GM12878 (cell line): ENCODE measurements at regions not wholly inside any gene's neighbourhood (a gene's known extent, or its start where the extent isn't known, plus 50 kb on each side); places are given as distances from the start of the nearest gene placed in this dataset.
A peak's percentile ranks its signal among the peaks of the same experiment; 100 is the strongest.

Source experiments
- ATAC-seq: fragments of 200-7000 bp; cut with Tn5 transposase; 3 replicates; pipeline ENCODE4 v1.9.1; 2020; ENCODE audit warnings: mild to moderate bottlenecking, moderate library complexity
- BruUV-seq: library from RNA; stranded (reverse); fragments of 400-500 nt; replicated peaks from 2 replicates; lab custom pipeline; 2021; lab: Mats Ljungman, UMichigan
- CTCF ChIA-PET: fragments of 300-600 bp; sonication (Branson Sonifier 250); formaldehyde crosslinking; extraction: SDS; loops from one replicate; lab custom pipeline; 2021; ENCODE audit warnings: inconsistent platforms; lab: Yijun Ruan, JAX
- POLR2A ChIA-PET: fragments of 350-600 bp; formaldehyde crosslinking; extraction: SDS; loops from one replicate; lab custom pipeline; 2021; ENCODE audit warnings: inconsistent platforms; lab: Charles Lee
- RAD21 ChIA-PET: fragments of 300-600 bp; sonication (Branson Sonifier 250); formaldehyde crosslinking; loops from one replicate; lab custom pipeline; 2023; ENCODE audit warnings: antibody characterized with exemption; ENCODE audit not compliant: unreplicated experiment; lab: Charles Lee
- SMC1A ChIA-PET: fragments of 300-600 bp; sonication (Branson Sonifier 250); formaldehyde crosslinking; loops from one replicate; lab custom pipeline; 2023; ENCODE audit not compliant: unreplicated experiment, uncharacterized antibody; lab: Charles Lee
- DNase-seq: peaks from one replicate; pipeline ENCODE4 v3.0.0-alpha.2; 2011; ENCODE audit warnings: low read depth, low spot score
- FAIRE-seq: peaks from 3 replicates; lab custom pipeline; 2011; peaks lifted over from hg19 to GRCh38; lab: Jason Lieb, UNC
- H2AFZ ChIP-seq: 2 replicates; pipeline ENCODE4 v1.6.0; 2011; ENCODE audit warnings: low read depth, low read length, control low read depth; ENCODE audit not compliant: control insufficient read depth
- H3K27ac ChIP-seq: 2 replicates; pipeline ENCODE4 v1.5.1; 2011; ENCODE audit warnings: control low read depth; ENCODE audit not compliant: control insufficient read depth, insufficient read depth
- H3K27me3 ChIP-seq, 2 experiments: replicated peaks in 1 of 2; 2 replicates each; pipeline versions ENCODE4 v1.6.0 to v1.6.1; 2011; ENCODE audit warnings: low read length in 1 of 2; ENCODE audit not compliant: control insufficient read depth in 2 of 2, insufficient read depth in 2 of 2
- H3K36me3 ChIP-seq, 2 experiments: 2 replicates each; pipeline ENCODE4 v1.5.1; 2011; ENCODE audit warnings: low read length in 1 of 2; ENCODE audit not compliant: control insufficient read depth in 2 of 2, insufficient read depth in 2 of 2
- H3K4me1 ChIP-seq: 2 replicates; pipeline ENCODE4 v1.6.1; 2011; ENCODE audit warnings: mild to moderate bottlenecking, low read length, moderate library complexity, mixed read lengths; ENCODE audit not compliant: control insufficient read depth, insufficient read depth
- H3K4me2 ChIP-seq: 2 replicates; pipeline ENCODE4 v1.6.0; 2011; ENCODE audit warnings: control low read depth; ENCODE audit not compliant: control insufficient read depth, insufficient read depth
- H3K4me3 ChIP-seq: fragments of 200-600 bp; sonication (generic); 2 replicates; pipeline ENCODE4 v1.5.1; 2016
- H3K79me2 ChIP-seq: 2 replicates; pipeline ENCODE4 v1.6.0; 2011; ENCODE audit warnings: low read length; ENCODE audit not compliant: control insufficient read depth, insufficient read depth
- H3K9ac ChIP-seq: 2 replicates; pipeline ENCODE4 v1.8.0; 2011; ENCODE audit warnings: low read length, control low read depth, mixed read lengths; ENCODE audit not compliant: control insufficient read depth, insufficient read depth
- H3K9me3 ChIP-seq: replicated peaks from 3 replicates; pipeline ENCODE4 v1.5.1; 2011; ENCODE audit warnings: mild to moderate bottlenecking, low read length; ENCODE audit not compliant: control insufficient read depth, insufficient read depth
- H4K20me1 ChIP-seq: 2 replicates; pipeline ENCODE4 v1.6.0; 2011; ENCODE audit not compliant: control insufficient read depth, insufficient read depth
- ATF7 ChIP-seq: fragments of 450-650 bp; IDR thresholded peaks from 2 replicates; pipeline ENCODE4 v1.6.1; 2016; ENCODE audit warnings: low read depth, mild to moderate bottlenecking
- BMI1 ChIP-seq: fragments of 450-650 bp; IDR thresholded peaks from 2 replicates; pipeline ENCODE4 v1.6.1; 2016; ENCODE audit warnings: mild to moderate bottlenecking, moderate library complexity, borderline replicate concordance
- BRCA1 ChIP-seq: IDR thresholded peaks from 2 replicates; pipeline ENCODE4 v1.6.1; 2011; ENCODE audit warnings: low read depth, low read length, improper control_type of control experiment
- ETV6 ChIP-seq, 2 experiments: fragments of 450-650 bp in 1 of 2; IDR thresholded peaks in 1 of 2; conservative IDR thresholded peaks in 1 of 2; 2 replicates each; pipeline ENCODE4 v1.6.1; 2014; ENCODE audit warnings: antibody characterized with exemption in 1 of 2, borderline replicate concordance in 1 of 2, low read depth in 1 of 2, mild to moderate bottlenecking in 1 of 2, moderate library complexity in 1 of 2
- KDM1A ChIP-seq: fragments of 200-600 bp; sonication (generic); IDR thresholded peaks from 2 replicates; pipeline ENCODE4 v1.6.1; 2016; ENCODE audit warnings: borderline replicate concordance
- MYC ChIP-seq: IDR thresholded peaks from 2 replicates; pipeline ENCODE4 v1.6.1; 2011; ENCODE audit warnings: mild to moderate bottlenecking, low read length, moderate library complexity, inconsistent platforms; ENCODE audit not compliant: insufficient read depth, insufficient replicate concordance, insufficient read length, severe bottlenecking
- RAD21 ChIP-seq: IDR thresholded peaks from 2 replicates; pipeline ENCODE4 v1.6.1; 2011; ENCODE audit warnings: mild to moderate bottlenecking, low read depth, low read length, moderate library complexity; ENCODE audit not compliant: insufficient read depth
- SKIL ChIP-seq: fragments of 450-650 bp; IDR thresholded peaks from 2 replicates; pipeline ENCODE4 v1.6.1; 2017; ENCODE audit warnings: mild to moderate bottlenecking, low read depth, inconsistent platforms; ENCODE audit not compliant: poor library complexity, severe bottlenecking
- SMAD1 ChIP-seq: fragments of 450-650 bp; IDR thresholded peaks from 2 replicates; pipeline ENCODE4 v1.6.1; 2018; ENCODE audit warnings: mild to moderate bottlenecking, low read depth; ENCODE audit not compliant: partially characterized antibody
- SPI1 ChIP-seq: IDR thresholded peaks from 2 replicates; pipeline ENCODE4 v1.6.1; 2011; ENCODE audit warnings: low read depth, mild to moderate bottlenecking, low read length, moderate library complexity, borderline replicate concordance; ENCODE audit not compliant: insufficient read depth
- ZZZ3 ChIP-seq: IDR thresholded peaks from 2 replicates; pipeline ENCODE4 v1.6.1; 2011; ENCODE audit warnings: low read depth; ENCODE audit not compliant: control insufficient read depth, insufficient read length
- WGBS: methylation state at CpG from one replicate; pipeline ENCODE4 v1.1.6; 2016; ENCODE audit warnings: low lambda C conversion rate; ENCODE audit not compliant: insufficient replicate concordance, insufficient coverage; ENCODE audit errors: missing lambda C conversion rate; 5-methylcytosine and 5-hydroxymethylcytosine counted together
- in situ Hi-C: fragments of 300-500 bp; cut with MboI; formaldehyde crosslinking; loops from 9 replicates; pipeline ENCODE4 v1.14.3; 2018; ENCODE audit warnings: mixed read lengths
- intact Hi-C: fragments of 100-400 bp; cut with micrococcal nuclease; formaldehyde crosslinking; loops from one replicate; pipeline ENCODE4 v1.14.2; 2022; ENCODE audit not compliant: unreplicated experiment

- ChIA-PET SMC1A (interaction anchor here (1.5 kb wide), 1 partner anchor 10 kb away, joined by 3 read pairs; no protein-coding TSS in a partner anchor), RAD21 (no interaction called here), CTCF (no interaction called here), POLR2A (no interaction called here)
- FAIRE-seq (no peak), ATAC-seq (no peak), DNase-seq (no peak)
- intact Hi-C loops, result no loop called here
- Histone ChIP-seq H2AFZ (no peak overlapping the region), H3K27me3 (no peaks in the 10 kb centered on the region), H3K79me2 (no peaks in the 10 kb centered on the region), H3K36me3 (no peaks in the 10 kb centered on the region), H3K4me3 (no peak overlapping the region), H3K9me3 (no peaks in the 10 kb centered on the region), H3K4me2 (no peak overlapping the region), H3K9ac (no peak overlapping the region), H3K4me1 (no peaks in the 10 kb centered on the region), H3K27ac (no peak overlapping the region), H4K20me1 (no peaks in the 10 kb centered on the region)
- 35% methylated on average over 4 of the region's 4 CpGs for WGBS
- in situ Hi-C loops, result no loop called here
- no TSS peak for BruUV-seq
- TF ChIP-seq RAD21 (no peak), KDM1A (no peak), SKIL (no peak), SMAD1 (no peak), ZZZ3 (no peak)
These were observed 1470.3 kb upstream of the NUDT12 start for GRCh38 chr5:105032917-105033316.

GRCh38 chr5:105030153-105030552 lies 1467.6 kb upstream of the NUDT12 start:
- no peaks in the 10 kb centered on the region for H3K9me3 ChIP-seq
- SMC1A ChIA-PET, result no interaction called here
- no peak for TF ChIP-seq MYC
- TF ChIP-seq SPI1, result peak; percentile 40; the same call in 1 of the 2 replicates
- TF ChIP-seq ETV6 (conservative IDR thresholded peaks at IDR 0.05 in 1 of 2, IDR thresholded peaks at IDR 0.05 in 1 of 2; ENCODE audit: borderline replicate concordance in 1 of 2, low read depth in 1 of 2), result no peak
- no peak for TF ChIP-seq BMI1
- no peak for TF ChIP-seq BRCA1
- TF ChIP-seq ATF7, result peak; percentile 65
- H3K4me2 ChIP-seq, result no peak overlapping the region
- H3K4me3 ChIP-seq, result no peak overlapping the region
- H2AFZ ChIP-seq, result no peak overlapping the region
- no peak overlapping the region for H3K9ac ChIP-seq
- intact Hi-C loops (no loop called here), in situ Hi-C loops (no loop called here)
- no peaks in the 10 kb centered on the region for H3K79me2 ChIP-seq
- no peaks in the 10 kb centered on the region for H3K27me3 ChIP-seq
- H4K20me1 ChIP-seq, result no peaks in the 10 kb centered on the region
- FAIRE-seq, result no peak
- CTCF ChIA-PET, result no interaction called here
- no peaks in the 10 kb centered on the region for H3K4me1 ChIP-seq
- RAD21 ChIA-PET, result no interaction called here
- no peaks in the 10 kb centered on the region for H3K36me3 ChIP-seq
- no peak overlapping the region for H3K27ac ChIP-seq
- no peak for DNase-seq
- peak; percentile 67; the same call in 2 of the 3 replicates for ATAC-seq
- 8% methylated on average over 2 of the region's 2 CpGs for WGBS
- POLR2A ChIA-PET, result no interaction called here
- BruUV-seq, result no TSS peak
